Neural cell (in vitro differentiated cells): ENCODE measurements at regions not wholly inside any gene's neighbourhood (a gene's known extent, or its start where the extent isn't known, plus 50 kb on each side); places are given as distances from the start of the nearest gene placed in this dataset.

Experiments
- H2AFZ ChIP-seq: fragments of 200-600, 300-800 bp; sonication (generic), shearing (Covaris generic); 2 replicates; pipeline ENCODE4 v1.6.0; 2014; ENCODE audit warnings: low read depth, mild to moderate bottlenecking, antibody characterized with exemption, low read length, moderate library complexity
- H3F3A ChIP-seq: fragments of 200-600 bp; shearing (Covaris generic); 2 replicates; pipeline ENCODE4 v1.6.1; 2016; ENCODE audit warnings: mild to moderate bottlenecking, moderate library complexity, mixed read lengths, antibody characterized with exemption, low read length; ENCODE audit not compliant: insufficient read depth, poor library complexity, severe bottlenecking
- H3K27ac ChIP-seq: fragments of 200-600, 300-800 bp; sonication (generic), shearing (Covaris generic); 2 replicates; pipeline ENCODE4 v1.5.1; 2014; ENCODE audit warnings: mild to moderate bottlenecking, low read length, moderate library complexity
- H3K27me3 ChIP-seq: fragments of 300-800, 200-600 bp; sonication (generic), shearing (Covaris generic); 2 replicates; pipeline ENCODE4 v1.6.0; 2014; ENCODE audit warnings: mild to moderate bottlenecking, low read depth, low read length, moderate library complexity; ENCODE audit not compliant: insufficient read depth
- H3K36me3 ChIP-seq: fragments of 300-800, 200-600 bp; sonication (generic), shearing (Covaris generic); 2 replicates; pipeline ENCODE4 v1.5.1; 2014; ENCODE audit warnings: mild to moderate bottlenecking, antibody characterized with exemption, low read length, moderate library complexity; ENCODE audit not compliant: insufficient read depth
- H3K4me2 ChIP-seq: fragments of 300-800, 200-600 bp; sonication (generic), shearing (Covaris generic); 2 replicates; pipeline ENCODE4 v1.6.0; 2014; ENCODE audit warnings: mild to moderate bottlenecking, low read length
- H3K4me3 ChIP-seq: fragments of 300-800, 200-600 bp; sonication (generic), shearing (Covaris generic); 2 replicates; pipeline ENCODE4 v1.5.1; 2014; ENCODE audit warnings: mild to moderate bottlenecking, low read length, moderate library complexity
- H3K79me2 ChIP-seq: fragments of 200-600 bp; shearing (Covaris generic); replicated peaks from 2 replicates; pipeline ENCODE4 v1.6.0; 2014; ENCODE audit warnings: mild to moderate bottlenecking, low read length, moderate library complexity; ENCODE audit not compliant: insufficient read depth
- H3K9ac ChIP-seq: fragments of 300-800, 200-600 bp; sonication (generic), shearing (Covaris generic); 2 replicates; pipeline ENCODE4 v1.6.1; 2016; ENCODE audit warnings: mild to moderate bottlenecking, low read length, mixed read lengths
- H3K9me2 ChIP-seq: fragments of 200-600 bp; shearing (Covaris generic); 2 replicates; pipeline ENCODE4 v1.6.1; 2016; ENCODE audit warnings: mild to moderate bottlenecking, low read length, mixed read lengths; ENCODE audit not compliant: insufficient read depth
- H3K9me3 ChIP-seq: fragments of 200-600, 300-800 bp; sonication (generic), shearing (Covaris generic); 2 replicates; pipeline ENCODE4 v1.6.1; 2016; ENCODE audit warnings: mild to moderate bottlenecking, mixed run types, low read length, moderate library complexity, mixed read lengths
- H4K20me1 ChIP-seq: fragments of 200-600 bp; shearing (Covaris generic); 2 replicates; pipeline ENCODE4 v1.6.1; 2016; ENCODE audit warnings: mild to moderate bottlenecking, mixed run types; ENCODE audit not compliant: insufficient read depth
- CTCF ChIP-seq: fragments of 450-650 bp; IDR thresholded peaks from 2 replicates; pipeline ENCODE4 v1.5.1; 2014; ENCODE audit warnings: antibody characterized with exemption, mild to moderate bottlenecking, moderate library complexity; ENCODE audit not compliant: poor library complexity, severe bottlenecking
- EP300 ChIP-seq: fragments of 450-650 bp; conservative IDR thresholded peaks from 2 replicates; pipeline ENCODE4 v1.6.1; 2014; ENCODE audit warnings: antibody characterized with exemption, mild to moderate bottlenecking, moderate library complexity; ENCODE audit not compliant: poor library complexity, severe bottlenecking
- EZH2 ChIP-seq: fragments of 200-600, 300-800 bp; shearing (Covaris generic), sonication (generic); IDR thresholded peaks from 2 replicates; pipeline ENCODE4 v1.6.1; 2014; ENCODE audit warnings: antibody characterized with exemption, low read length, borderline replicate concordance, mild to moderate bottlenecking; ENCODE audit not compliant: insufficient read depth, poor library complexity, severe bottlenecking
- MXI1 ChIP-seq: fragments of 450-650 bp; conservative IDR thresholded peaks from 2 replicates; pipeline ENCODE4 v1.6.1; 2014; ENCODE audit warnings: antibody characterized with exemption, mild to moderate bottlenecking; ENCODE audit not compliant: poor library complexity, severe bottlenecking
- POLR2AphosphoS5 ChIP-seq: IDR thresholded peaks from 2 replicates; pipeline ENCODE4 v1.6.1; 2012
- RAD21 ChIP-seq: fragments of 450-650 bp; conservative IDR thresholded peaks from 2 replicates; pipeline ENCODE4 v1.6.1; 2014; ENCODE audit warnings: antibody characterized with exemption, mild to moderate bottlenecking, moderate library complexity
- REST ChIP-seq: IDR thresholded peaks from 2 replicates; pipeline ENCODE4 v1.6.1; 2012; ENCODE audit warnings: borderline replicate concordance
- SMC3 ChIP-seq: fragments of 450-650 bp; conservative IDR thresholded peaks from 2 replicates; pipeline ENCODE4 v1.6.1; 2014; ENCODE audit warnings: antibody characterized with exemption, mild to moderate bottlenecking, moderate library complexity; ENCODE audit not compliant: poor library complexity
- TAF1 ChIP-seq: IDR thresholded peaks from 2 replicates; pipeline ENCODE4 v1.6.1; 2012; ENCODE audit warnings: low read depth

- Histone ChIP-seq H3K4me2 (no peak overlapping the region), H3K9me2 (no peaks in the 10 kb centered on the region), H3K79me2 (no peaks in the 10 kb centered on the region), H3F3A (no peaks in the 10 kb centered on the region), H4K20me1 (no peaks in the 10 kb centered on the region), H3K27ac (no peak overlapping the region), H3K36me3 (no peaks in the 10 kb centered on the region), H3K9me3 (peaks cover 9% of the 10 kb centered on the region), H3K27me3 (no peaks in the 10 kb centered on the region), H2AFZ (no peak overlapping the region), H3K9ac (no peak overlapping the region), H3K4me3 (no peak overlapping the region)
- TF ChIP-seq CTCF (no peak), EZH2 (no peak), POLR2AphosphoS5 (no peak), REST (no peak), SMC3 (no peak), EP300 (no peak), RAD21 (no peak), MXI1 (no peak), TAF1 (no peak)
Measured at GRCh38 chr16:9383281-9383680, 291.8 kb downstream of the HAPSTR1 start.

- Histone ChIP-seq H3K27ac (no peak overlapping the region), H3K79me2 (no peaks in the 10 kb centered on the region), H3K9me2 (no peaks in the 10 kb centered on the region), H3K36me3 (no peaks in the 10 kb centered on the region), H3K27me3 (no peaks in the 10 kb centered on the region), H3K9me3 (peaks cover 14% of the 10 kb centered on the region), H3K4me3 (no peak overlapping the region), H2AFZ (no peak overlapping the region), H3F3A (no peaks in the 10 kb centered on the region), H3K9ac (no peak overlapping the region), H3K4me2 (no peak overlapping the region), H4K20me1 (no peaks in the 10 kb centered on the region)
- TF ChIP-seq REST, result no peak
- no peak for TF ChIP-seq TAF1
- no peak for TF ChIP-seq EZH2
- TF ChIP-seq SMC3, result no peak
- TF ChIP-seq MXI1, result no peak
- no peak for TF ChIP-seq RAD21
- no peak for TF ChIP-seq EP300
- TF ChIP-seq POLR2AphosphoS5, result no peak
- no peak for TF ChIP-seq CTCF
Measured at GRCh38 chr16:9384141-9384540, 292.7 kb downstream of the HAPSTR1 start.
